IMR-90 (cell line): ENCODE measurements at regions not wholly inside any gene's neighbourhood (a gene's known extent, or its start where the extent isn't known, plus 50 kb on each side); places are given as distances from the start of the nearest gene placed in this dataset.

Experiments
- ATAC-seq: fragments of 200-7000 bp; cut with Tn5 transposase; 2 replicates; pipeline ENCODE4 v1.9.1; 2020; ENCODE audit warnings: low read depth, mild to moderate bottlenecking, moderate library complexity
- BruUV-seq: library from RNA; stranded (reverse); fragments of 400-500 nt; replicated peaks from 2 replicates; lab custom pipeline; 2021; lab: Mats Ljungman, UMichigan
- CTCF ChIA-PET: fragments of 300-600 bp; formaldehyde crosslinking; extraction: SDS; loops from one replicate; lab custom pipeline; 2021; ENCODE audit warnings: antibody characterized with exemption; lab: Yijun Ruan, JAX
- POLR2A ChIA-PET: fragments of 300-600 bp; sonication (Branson Sonifier 250); formaldehyde crosslinking; loops from one replicate; lab custom pipeline; 2022; ENCODE audit warnings: antibody characterized with exemption; ENCODE audit not compliant: unreplicated experiment; lab: Charles Lee
- DNase-seq: peaks from one replicate; pipeline ENCODE4 v3.0.0; 2013
- H2AFZ ChIP-seq: replicated peaks from 2 replicates; pipeline ENCODE3; 2013; ENCODE audit warnings: low read length, mild to moderate bottlenecking; ENCODE audit not compliant: poor library complexity
- H2AK5ac ChIP-seq: 2 replicates; pipeline ENCODE4 v1.6.1; 2013; ENCODE audit warnings: low read depth, low read length, inconsistent platforms
- H2AK9ac ChIP-seq: replicated peaks from 2 replicates; pipeline ENCODE3; 2013; ENCODE audit warnings: mild to moderate bottlenecking, low read depth, low read length, moderate library complexity; ENCODE audit not compliant: poor library complexity
- H2BK120ac ChIP-seq: 2 replicates; pipeline ENCODE4 v1.6.1; 2013; ENCODE audit warnings: low read depth, low read length, inconsistent platforms
- H2BK15ac ChIP-seq: 3 replicates; pipeline ENCODE4 v1.6.1; 2013; ENCODE audit warnings: low read depth, low read length, inconsistent platforms
- H2BK20ac ChIP-seq: 2 replicates; pipeline ENCODE4 v1.6.1; 2013; ENCODE audit warnings: low read depth, mild to moderate bottlenecking, inconsistent platforms, low read length, moderate library complexity
- H2BK5ac ChIP-seq: 2 replicates; pipeline ENCODE4 v1.6.1; 2013; ENCODE audit warnings: mild to moderate bottlenecking, low read depth, low read length, inconsistent platforms; ENCODE audit not compliant: poor library complexity, severe bottlenecking
- H3K14ac ChIP-seq: replicated peaks from 2 replicates; pipeline ENCODE4 v1.6.1; 2013; ENCODE audit warnings: low read depth, low read length, inconsistent platforms
- H3K18ac ChIP-seq: 2 replicates; pipeline ENCODE4 v1.6.1; 2013; ENCODE audit warnings: low read depth, low read length, control low read depth
- H3K23ac ChIP-seq: 2 replicates; pipeline ENCODE4 v1.6.1; 2013; ENCODE audit warnings: low read depth, low read length, inconsistent platforms
- H3K27ac ChIP-seq: 2 replicates; pipeline ENCODE4 v1.5.1; 2013; ENCODE audit warnings: mild to moderate bottlenecking, control low read depth, low read length; ENCODE audit not compliant: insufficient read depth
- H3K27me3 ChIP-seq: 2 replicates; pipeline ENCODE4 v1.6.1; 2013; ENCODE audit warnings: low read length; ENCODE audit not compliant: control insufficient read depth, insufficient read depth
- H3K36me3 ChIP-seq: 2 replicates; pipeline ENCODE4 v1.6.1; 2013; ENCODE audit warnings: low read length, mixed read lengths; ENCODE audit not compliant: control insufficient read depth, insufficient read depth
- H3K4ac ChIP-seq: 2 replicates; pipeline ENCODE4 v1.6.1; 2013; ENCODE audit warnings: low read depth, low read length, inconsistent platforms
- H3K4me1 ChIP-seq: 2 replicates; pipeline ENCODE4 v1.6.1; 2013; ENCODE audit warnings: low read length, mixed read lengths; ENCODE audit not compliant: control insufficient read depth, insufficient read depth
- H3K4me2 ChIP-seq: 2 replicates; pipeline ENCODE4 v1.6.1; 2013; ENCODE audit warnings: low read depth, mild to moderate bottlenecking, control low read depth, low read length, moderate library complexity
- H3K4me3 ChIP-seq: 2 replicates; pipeline ENCODE4 v1.5.1; 2013; ENCODE audit warnings: low read depth, mild to moderate bottlenecking, control low read depth, low read length, moderate library complexity; ENCODE audit not compliant: insufficient read depth
- H3K56ac ChIP-seq: 2 replicates; pipeline ENCODE4 v1.6.1; 2013; ENCODE audit warnings: low read length, inconsistent platforms; ENCODE audit not compliant: insufficient read depth; ENCODE audit errors: extremely low read depth
- H3K79me1 ChIP-seq, 2 experiments: 2 replicates each; pipeline ENCODE4 v1.6.1; 2013; ENCODE audit warnings: low read length in 2 of 2, inconsistent platforms in 1 of 2, low read depth in 1 of 2
- H3K9ac ChIP-seq: 2 replicates; pipeline ENCODE4 v1.6.1; 2013; ENCODE audit warnings: low read depth, low read length, control low read depth
- H3K9me1 ChIP-seq: 2 replicates; pipeline ENCODE4 v1.6.1; 2013; ENCODE audit warnings: low read length, inconsistent platforms; ENCODE audit not compliant: insufficient read depth
- H3K9me3 ChIP-seq: 2 replicates; pipeline ENCODE4 v1.6.1; 2013; ENCODE audit warnings: low read length; ENCODE audit not compliant: control insufficient read depth, insufficient read depth
- H4K20me1 ChIP-seq: 2 replicates; pipeline ENCODE4 v1.6.1; 2013; ENCODE audit warnings: low read length, inconsistent platforms; ENCODE audit not compliant: insufficient read depth
- H4K5ac ChIP-seq: 2 replicates; pipeline ENCODE4 v1.6.1; 2013; ENCODE audit warnings: mild to moderate bottlenecking, low read depth, low read length, control low read depth
- H4K8ac ChIP-seq, 2 experiments: 2 replicates each; pipeline ENCODE4 v1.6.1; 2013; ENCODE audit warnings: low read depth in 2 of 2, low read length in 2 of 2, control low read depth in 1 of 2, inconsistent platforms in 1 of 2
- H4K91ac ChIP-seq: 2 replicates; pipeline ENCODE4 v1.6.1; 2013; ENCODE audit warnings: low read depth, low read length, inconsistent platforms; ENCODE audit not compliant: insufficient read depth
- NFE2L2 ChIP-seq: fragments of 150-350 bp; IDR thresholded peaks from 2 replicates; pipeline ENCODE4 v1.6.1; 2016; ENCODE audit warnings: low read depth, mild to moderate bottlenecking, low read length
- POLR2A ChIP-seq: IDR thresholded peaks from 2 replicates; pipeline ENCODE4 v1.6.1; 2012; ENCODE audit warnings: mild to moderate bottlenecking, low read depth, low read length
- RCOR1 ChIP-seq: IDR thresholded peaks from 2 replicates; pipeline ENCODE4 v1.6.1; 2012; ENCODE audit warnings: mild to moderate bottlenecking, low read length, improper control_type of control experiment; ENCODE audit not compliant: insufficient replicate concordance
- SMC3 ChIP-seq: fragments of 150-350 bp; IDR thresholded peaks from 2 replicates; pipeline ENCODE4 v1.6.1; 2016; ENCODE audit warnings: low read depth, mild to moderate bottlenecking, antibody characterized with exemption, low read length, moderate library complexity
- WGBS, 2 experiments: methylation state at CpG; one replicate each; pipeline versions ENCODE4 v1.1.5 to v1.1.7; 2013; ENCODE audit warnings: missing lambda C conversion rate in 2 of 2; ENCODE audit not compliant: insufficient read length in 1 of 2; ENCODE audit errors: extremely low coverage in 2 of 2; 5-methylcytosine and 5-hydroxymethylcytosine counted together
- dilution Hi-C: fragments of 300-500 bp; cut with HindIII; formaldehyde crosslinking; loops from one replicate; pipeline ENCODE4 v1.14.3; 2018; ENCODE audit warnings: low sequenced_read_pairs; ENCODE audit not compliant: unreplicated experiment
- in situ Hi-C: fragments of 300-500 bp; cut with MboI; formaldehyde crosslinking; loops from 3 replicates; pipeline ENCODE4 v1.14.3; 2019; ENCODE audit warnings: low sequenced_read_pairs, inconsistent platforms, mixed read lengths
- intact Hi-C: fragments of 100-400 bp; cut with micrococcal nuclease; formaldehyde crosslinking; loops from 2 replicates; pipeline ENCODE4 v1.10.0; 2022
- TF ChIP-seq, protein P1 (sequence below): fragments of 150-350 bp; IDR thresholded peaks from 2 replicates; pipeline ENCODE4 v1.6.1; 2017; ENCODE audit warnings: mild to moderate bottlenecking, antibody characterized with exemption, low read length, low read depth

DNA sequence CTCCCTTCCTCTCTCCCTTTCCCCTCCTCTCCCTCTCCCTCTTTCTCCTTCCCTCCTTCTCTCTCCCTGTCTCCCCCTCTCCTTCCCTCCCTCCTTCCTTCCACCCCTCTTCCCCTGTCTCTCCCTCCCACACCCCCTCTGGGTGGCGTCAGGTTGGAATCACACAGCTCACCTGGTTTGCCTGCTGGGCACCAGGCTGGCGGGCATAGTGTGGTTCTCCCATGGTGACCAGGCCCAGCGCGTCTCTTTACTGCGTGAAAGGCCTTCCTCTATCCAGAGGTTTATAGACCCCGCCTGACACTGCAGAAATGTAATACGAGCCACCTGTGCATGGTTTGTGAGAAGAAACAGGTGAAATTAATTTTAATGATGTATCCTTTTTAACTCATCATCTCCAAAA, 76.2 kb downstream of the MRPL36 start (continued):
- TF ChIP-seq SMC3 = no peak
- TF ChIP-seq RCOR1 = no peak
- no peak for TF ChIP-seq NFE2L2
- no peak for TF ChIP-seq POLR2A
- TF ChIP-seq, protein P1, sequence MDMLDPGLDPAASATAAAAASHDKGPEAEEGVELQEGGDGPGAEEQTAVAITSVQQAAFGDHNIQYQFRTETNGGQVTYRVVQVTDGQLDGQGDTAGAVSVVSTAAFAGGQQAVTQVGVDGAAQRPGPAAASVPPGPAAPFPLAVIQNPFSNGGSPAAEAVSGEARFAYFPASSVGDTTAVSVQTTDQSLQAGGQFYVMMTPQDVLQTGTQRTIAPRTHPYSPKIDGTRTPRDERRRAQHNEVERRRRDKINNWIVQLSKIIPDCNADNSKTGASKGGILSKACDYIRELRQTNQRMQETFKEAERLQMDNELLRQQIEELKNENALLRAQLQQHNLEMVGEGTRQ = no peak

DNA sequence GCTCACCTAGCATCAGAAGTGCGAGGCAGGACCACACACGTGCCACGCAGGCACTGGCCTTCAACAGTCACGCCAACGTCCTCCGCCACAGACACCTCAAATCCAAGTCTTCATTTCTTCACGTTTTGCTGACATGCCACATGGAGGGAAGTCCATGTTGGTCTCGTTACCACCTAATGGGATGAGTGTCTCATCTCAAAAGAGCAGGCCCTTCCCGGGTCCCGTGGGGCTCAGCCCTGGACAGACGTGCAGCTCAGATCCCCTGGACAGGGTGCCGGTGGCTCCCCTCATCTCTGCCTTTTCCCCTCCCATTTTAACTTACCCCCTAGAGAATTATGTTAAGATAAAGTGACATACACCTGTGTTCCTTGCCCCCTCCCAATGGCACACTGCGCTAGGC, 76.8 kb downstream of the MRPL36 start:
- no peak overlapping the region for H2BK5ac ChIP-seq
- no peak overlapping the region for H2BK20ac ChIP-seq
- no peak overlapping the region for H2BK120ac ChIP-seq
- ChIA-PET POLR2A (no interaction called here), CTCF (no interaction called here)
- H3K56ac ChIP-seq = no peak overlapping the region
- no peak overlapping the region for H3K4me3 ChIP-seq
- H3K9ac ChIP-seq = no peak overlapping the region
- H2AFZ ChIP-seq = no peak overlapping the region
- H2AK5ac ChIP-seq = no peak overlapping the region
- no peak overlapping the region for H4K8ac ChIP-seq
- H3K79me1 ChIP-seq = no peaks in the 10 kb centered on the region
- H3K18ac ChIP-seq = no peak overlapping the region
- H2BK15ac ChIP-seq = no peak overlapping the region
- H3K36me3 ChIP-seq = no peaks in the 10 kb centered on the region
- no peaks in the 10 kb centered on the region for H3K4me1 ChIP-seq
- no peak for ATAC-seq
- no peak overlapping the region for H3K23ac ChIP-seq
- WGBS, 2 experiments = no CpG with 5 or more reads among the region's 13 CpGs
- H3K27me3 ChIP-seq = peaks cover 5% of the 10 kb centered on the region; the same call in 1 of the 2 replicates
- dilution Hi-C loops = no loop called here
- no peak overlapping the region for H3K4me2 ChIP-seq
- no peak overlapping the region for H2AK9ac ChIP-seq
- no peak overlapping the region for H4K91ac ChIP-seq
- H4K20me1 ChIP-seq = no peaks in the 10 kb centered on the region
- no peak overlapping the region for H3K14ac ChIP-seq
- BruUV-seq = no TSS peak
- H4K5ac ChIP-seq = no peak overlapping the region
- no peak for DNase-seq
- in situ Hi-C loops = no loop called here
- no peak overlapping the region for H3K27ac ChIP-seq
- intact Hi-C loops = no loop called here
- H3K9me3 ChIP-seq = peaks cover 7% of the 10 kb centered on the region; the same call in 1 of the 2 replicates
- TF ChIP-seq RCOR1 (no peak), SMC3 (no peak)
- H3K4ac ChIP-seq = no peak overlapping the region
- H3K9me1 ChIP-seq = no peaks in the 10 kb centered on the region
